ENCODE measurements at regions not wholly inside any gene's neighbourhood (a gene's known extent, or its start where the extent isn't known, plus 50 kb on each side); places are given as distances from the start of the nearest gene placed in this dataset.

GRCh38 chr12:90390947-90391346 is 564.0 kb downstream of the CCER1 start:
- DNase-seq: no peak

GRCh38 chr12:90368081-90368480 is 586.9 kb downstream of the CCER1 start:
- DNase-seq: no peak

GRCh38 chr12:90366286-90366685 is 588.7 kb downstream of the CCER1 start:
- no peak for DNase-seq

GRCh38 chr12:90360300-90360699 is 594.7 kb downstream of the CCER1 start:
- no peak for DNase-seq

GRCh38 chr12:90355711-90356355 is 599.1 kb downstream of the CCER1 start:
- no peak for DNase-seq

GRCh38 chr12:90343966-90344365 is 611.0 kb downstream of the CCER1 start:
- no peak for DNase-seq

GRCh38 chr12:90342081-90342480 is 612.9 kb downstream of the CCER1 start:
- no peak for DNase-seq

- no peak for DNase-seq
These were observed 615.1 kb downstream of the CCER1 start for GRCh38 chr12:90339837-90340236.

- no peak for DNase-seq
These were observed 616.6 kb downstream of the CCER1 start for GRCh38 chr12:90338365-90338764.

GRCh38 chr12:90337018-90337417 is 618.0 kb downstream of the CCER1 start:
- DNase-seq: no peak

- no peak for DNase-seq
These were observed 619.4 kb downstream of the CCER1 start for GRCh38 chr12:90335566-90335965.

- no peak for DNase-seq
These were observed 621.0 kb downstream of the CCER1 start for GRCh38 chr12:90333939-90334338.

GRCh38 chr12:90333424-90333823 is 621.6 kb downstream of the CCER1 start:
- no peak for DNase-seq

GRCh38 chr12:90331821-90332220 is 623.2 kb downstream of the CCER1 start:
- DNase-seq: no peak

- DNase-seq: no peak
These were observed 622.6 kb upstream of the ATP2B1 start for GRCh38 chr12:90331262-90331661.

- no peak for DNase-seq
These were observed 619.4 kb upstream of the ATP2B1 start for GRCh38 chr12:90327793-90328743.

- DNase-seq: no peak
These were observed 614.6 kb upstream of the ATP2B1 start for GRCh38 chr12:90323217-90323616.

- DNase-seq: no peak
These were observed 613.4 kb upstream of the ATP2B1 start for GRCh38 chr12:90322006-90322405.

GRCh38 chr12:90321369-90321768 is 612.7 kb upstream of the ATP2B1 start:
- no peak for DNase-seq

GRCh38 chr12:90311561-90311960 is 602.9 kb upstream of the ATP2B1 start:
- DNase-seq: no peak

- no peak for DNase-seq
These were observed 596.7 kb upstream of the ATP2B1 start for GRCh38 chr12:90305379-90305778.

- DNase-seq: no peak
These were observed 595.6 kb upstream of the ATP2B1 start for GRCh38 chr12:90304231-90304630.

GRCh38 chr12:90303771-90304170 is 595.1 kb upstream of the ATP2B1 start:
- no peak for DNase-seq

- DNase-seq: no peak
These were observed 593.0 kb upstream of the ATP2B1 start for GRCh38 chr12:90301561-90302133.

Measured in activated CD4-positive, alpha-beta T cell treated with anti-CD3 and anti-CD28 coated beads for 1 hour (primary cell).